Trophoblast cell (in vitro differentiated cells and primary cell): ENCODE measurements at regions not wholly inside any gene's neighbourhood (a gene's known extent, or its start where the extent isn't known, plus 50 kb on each side); places are given as distances from the start of the nearest gene placed in this dataset.

ENCODE experiments used
- DNase-seq, 2 donors: peaks; one replicate each; pipeline ENCODE4 v3.0.0-alpha.2; 2016
- H2AFZ ChIP-seq: 2 replicates; pipeline ENCODE4 v1.6.1; 2013; ENCODE audit warnings: low read length, moderate library complexity, mild to moderate bottlenecking; ENCODE audit not compliant: insufficient read depth, poor library complexity
- H2AK5ac ChIP-seq: 2 replicates; pipeline ENCODE4 v1.6.1; 2013; ENCODE audit warnings: mild to moderate bottlenecking, low read length
- H2BK120ac ChIP-seq: 2 replicates; pipeline ENCODE4 v1.6.1; 2013; ENCODE audit warnings: low read length, mild to moderate bottlenecking, moderate library complexity; ENCODE audit not compliant: insufficient read depth, poor library complexity
- H2BK12ac ChIP-seq: 2 replicates; pipeline ENCODE4 v1.6.1; 2013; ENCODE audit warnings: mild to moderate bottlenecking, low read length, moderate library complexity
- H2BK5ac ChIP-seq: 2 replicates; pipeline ENCODE4 v1.6.1; 2013; ENCODE audit warnings: low read length, low read depth, moderate library complexity, mild to moderate bottlenecking; ENCODE audit not compliant: poor library complexity
- H3K14ac ChIP-seq: 2 replicates; pipeline ENCODE4 v1.6.1; 2013; ENCODE audit warnings: mild to moderate bottlenecking, low read length
- H3K18ac ChIP-seq: 2 replicates; pipeline ENCODE4 v1.6.1; 2013; ENCODE audit warnings: mild to moderate bottlenecking, low read length
- H3K23ac ChIP-seq: 2 replicates; pipeline ENCODE4 v1.6.1; 2013; ENCODE audit warnings: low read length
- H3K27ac ChIP-seq: 2 replicates; pipeline ENCODE4 v1.5.1; 2013; ENCODE audit warnings: low read depth, mild to moderate bottlenecking, inconsistent platforms, low read length, moderate library complexity
- H3K27me3 ChIP-seq: 2 replicates; pipeline ENCODE4 v1.6.1; 2013; ENCODE audit warnings: inconsistent platforms, mild to moderate bottlenecking, low read length, moderate library complexity; ENCODE audit not compliant: insufficient read depth
- H3K36me3 ChIP-seq, 2 experiments: 1 replicate in 1 of 2; 2 replicates in 1 of 2; pipeline ENCODE4 v1.6.1; 2013; ENCODE audit warnings: low read length in 2 of 2, mild to moderate bottlenecking in 2 of 2, moderate library complexity in 1 of 2; ENCODE audit not compliant: insufficient read depth in 2 of 2, control insufficient read depth in 1 of 2
- H3K4ac ChIP-seq: 2 replicates; pipeline ENCODE4 v1.6.1; 2013; ENCODE audit warnings: low read depth, mild to moderate bottlenecking, low read length, moderate library complexity
- H3K4me1 ChIP-seq, 2 experiments: 1 replicate in 1 of 2; 2 replicates in 1 of 2; pipeline ENCODE4 v1.6.1; 2013; ENCODE audit warnings: low read length in 2 of 2, mild to moderate bottlenecking in 2 of 2, moderate library complexity in 1 of 2; ENCODE audit not compliant: insufficient read depth in 2 of 2, control insufficient read depth in 1 of 2
- H3K4me2 ChIP-seq: 2 replicates; pipeline ENCODE4 v1.6.1; 2013; ENCODE audit warnings: inconsistent platforms, mild to moderate bottlenecking, low read length, moderate library complexity
- H3K4me3 ChIP-seq: 2 replicates; pipeline ENCODE4 v1.5.1; 2013; ENCODE audit warnings: mild to moderate bottlenecking, low read depth, low read length, inconsistent platforms
- H3K79me1 ChIP-seq: one replicate; pipeline ENCODE4 v1.6.1; 2013; ENCODE audit warnings: low read length
- H3K79me2 ChIP-seq: 2 replicates; pipeline ENCODE4 v1.6.1; 2013; ENCODE audit warnings: low read length, mild to moderate bottlenecking; ENCODE audit not compliant: control insufficient read depth, insufficient read depth, poor library complexity
- H3K9ac ChIP-seq: 2 replicates; pipeline ENCODE4 v1.6.1; 2013; ENCODE audit warnings: mild to moderate bottlenecking, low read length
- H3K9me3 ChIP-seq: 2 replicates; pipeline ENCODE4 v1.6.1; 2013; ENCODE audit warnings: low read depth, mild to moderate bottlenecking, control low read depth, inconsistent platforms, low read length; ENCODE audit not compliant: insufficient read depth
- H4K12ac ChIP-seq: 2 replicates; pipeline ENCODE4 v1.6.1; 2013; ENCODE audit warnings: low read depth, mild to moderate bottlenecking, low read length, moderate library complexity
- H4K8ac ChIP-seq: 2 replicates; pipeline ENCODE4 v1.6.1; 2013; ENCODE audit warnings: low read depth, mild to moderate bottlenecking, low read length, moderate library complexity
- H4K91ac ChIP-seq: one replicate; pipeline ENCODE4 v1.6.1; 2013; ENCODE audit warnings: low read depth, mild to moderate bottlenecking, low read length, moderate library complexity
- WGBS: extraction: QIAGEN DNeasy Blood & Tissue Kit; methylation state at CpG from one replicate; pipeline ENCODE4 v1.1.7; 2013; ENCODE audit warnings: missing lambda C conversion rate; ENCODE audit not compliant: insufficient read length, insufficient coverage; ENCODE audit errors: extremely low coverage; 5-methylcytosine and 5-hydroxymethylcytosine counted together

- Histone ChIP-seq H4K12ac (no peak overlapping the region), H3K9me3 (no peaks in the 10 kb centered on the region), H4K8ac (no peak overlapping the region), H3K79me2 (no peaks in the 10 kb centered on the region), H2AK5ac (no peak overlapping the region), H3K27me3 (no peaks in the 10 kb centered on the region), H3K9ac (no peak overlapping the region), H3K23ac (no peak overlapping the region), H2BK120ac (no peak overlapping the region), H3K14ac (no peak overlapping the region), H3K4me2 (no peak overlapping the region), H3K79me1 (no peaks in the 10 kb centered on the region), H3K4me3 (no peak overlapping the region), H2BK12ac (no peak overlapping the region), H3K4ac (no peak overlapping the region), H3K36me3 (no peaks in the 10 kb centered on the region), H2AFZ (no peak overlapping the region), H2BK5ac (no peak overlapping the region), H4K91ac (no peak overlapping the region), H3K18ac (no peak overlapping the region), H3K4me1 (no peaks in the 10 kb centered on the region), H3K27ac (no peak overlapping the region)
- DNase-seq = no peak
- no CpG with 5 or more reads among the region's 14 CpGs for WGBS
These were observed 352.0 kb upstream of the POU3F3 start for GRCh38 chr2:104501929-104502328.

- Histone ChIP-seq H3K4me2 (no peak overlapping the region), H4K8ac (no peak overlapping the region), H2BK120ac (no peak overlapping the region), H3K27ac (no peak overlapping the region), H3K23ac (no peak overlapping the region), H3K79me1 (no peaks in the 10 kb centered on the region), H2AFZ (no peak overlapping the region), H4K12ac (no peak overlapping the region), H2BK12ac (no peak overlapping the region), H3K4me1 (no peaks in the 10 kb centered on the region), H2AK5ac (no peak overlapping the region), H3K9me3 (no peaks in the 10 kb centered on the region), H3K4ac (no peak overlapping the region), H3K79me2 (no peaks in the 10 kb centered on the region), H3K27me3 (no peaks in the 10 kb centered on the region), H4K91ac (no peak overlapping the region), H2BK5ac (no peak overlapping the region), H3K9ac (no peak overlapping the region), H3K18ac (no peak overlapping the region), H3K4me3 (no peak overlapping the region), H3K14ac (no peak overlapping the region), H3K36me3 (no peaks in the 10 kb centered on the region)
- WGBS = no CpG with 5 or more reads among the region's 7 CpGs
- no peak for DNase-seq
These were observed 351.0 kb upstream of the POU3F3 start for GRCh38 chr2:104502901-104503300.

GRCh38 chr2:104504331-104505073 is 349.4 kb upstream of the POU3F3 start:
- Histone ChIP-seq H3K79me2 (no peaks in the 10 kb centered on the region), H2AK5ac (no peak overlapping the region), H3K4me3 (no peak overlapping the region), H3K79me1 (no peaks in the 10 kb centered on the region), H3K23ac (no peak overlapping the region), H3K27me3 (no peaks in the 10 kb centered on the region), H2BK120ac (no peak overlapping the region), H2BK5ac (no peak overlapping the region), H3K18ac (no peak overlapping the region), H3K14ac (no peak overlapping the region), H3K27ac (no peak overlapping the region), H3K9me3 (no peaks in the 10 kb centered on the region), H3K4me1 (no peaks in the 10 kb centered on the region), H4K8ac (no peak overlapping the region), H2BK12ac (no peak overlapping the region), H3K36me3 (no peaks in the 10 kb centered on the region), H2AFZ (no peak overlapping the region), H3K9ac (no peak overlapping the region), H4K12ac (no peak overlapping the region), H3K4ac (no peak overlapping the region), H3K4me2 (no peak overlapping the region), H4K91ac (no peak overlapping the region)
- no peak for DNase-seq
- WGBS = no CpG with 5 or more reads among the region's 8 CpGs

GRCh38 chr2:104518256-104518655 is 335.7 kb upstream of the POU3F3 start:
- no peak overlapping the region for H3K27ac ChIP-seq
- no peak overlapping the region for H3K4me2 ChIP-seq
- no peak overlapping the region for H4K12ac ChIP-seq
- H3K14ac ChIP-seq = no peak overlapping the region
- no peak overlapping the region for H2BK120ac ChIP-seq
- H3K79me1 ChIP-seq = no peaks in the 10 kb centered on the region
- no peak overlapping the region for H3K18ac ChIP-seq
- WGBS = no CpG with 5 or more reads among the region's 6 CpGs
- no peak overlapping the region for H3K4me3 ChIP-seq
- no peaks in the 10 kb centered on the region for H3K27me3 ChIP-seq
- no peak overlapping the region for H4K91ac ChIP-seq
- H3K9ac ChIP-seq = no peak overlapping the region
- H3K36me3 ChIP-seq = no peaks in the 10 kb centered on the region
- no peaks in the 10 kb centered on the region for H3K79me2 ChIP-seq
- no peak overlapping the region for H3K23ac ChIP-seq
- no peak overlapping the region for H2BK12ac ChIP-seq
- no peak for DNase-seq
- no peaks in the 10 kb centered on the region for H3K4me1 ChIP-seq
- no peak overlapping the region for H4K8ac ChIP-seq
- H3K4ac ChIP-seq = no peak overlapping the region
- H2AFZ ChIP-seq = no peak overlapping the region
- H3K9me3 ChIP-seq = no peaks in the 10 kb centered on the region
- H2AK5ac ChIP-seq = no peak overlapping the region
- no peak overlapping the region for H2BK5ac ChIP-seq
